Heart right ventricle (tissue), 16 donors: ENCODE measurements at regions not wholly inside any gene's neighbourhood (a gene's known extent, or its start where the extent isn't known, plus 50 kb on each side); places are given as distances from the start of the nearest gene placed in this dataset.

Experiments used
- ATAC-seq, 8 donors: fragments of 200-7000 bp; cut with Tn5 transposase; one replicate each; pipeline ENCODE4 v1.9.1; 2020; ENCODE audit warnings: mild to moderate bottlenecking in 8 of 8, moderate library complexity in 8 of 8, moderate number of reproducible peaks in 1 of 8
- DNase-seq, 2 donors: peaks; one replicate each; pipeline ENCODE4 v3.0.0-alpha.2; 2020
- H3K27ac ChIP-seq, 10 donors: fragments of 200-600 bp; sonication (generic) in 2 of 10; one replicate each; pipeline versions ENCODE4 v1.5.0 to v1.8.0; 2020 to 2022; ENCODE audit warnings: mild to moderate bottlenecking in 3 of 10
- H3K27me3 ChIP-seq, 7 donors: fragments of 200-600 bp; one replicate each; pipeline ENCODE4 v1.8.0; 2021 to 2022; ENCODE audit warnings: mild to moderate bottlenecking in 2 of 7
- H3K36me3 ChIP-seq, 9 donors: fragments of 200-600 bp; sonication (generic) in 1 of 9; one replicate each; pipeline versions ENCODE4 v1.5.0 to v1.8.0; 2020 to 2022; ENCODE audit warnings: mild to moderate bottlenecking in 2 of 9
- H3K4me1 ChIP-seq, 9 donors: fragments of 200-600 bp; sonication (generic) in 1 of 9; one replicate each; pipeline versions ENCODE4 v1.5.0 to v1.8.0; 2020 to 2022; ENCODE audit warnings: mild to moderate bottlenecking in 4 of 9
- H3K4me3 ChIP-seq, 10 donors: fragments of 200-600 bp; sonication (generic) in 2 of 10; one replicate each; pipeline versions ENCODE4 v1.5.0 to v1.8.0; 2020 to 2022; ENCODE audit warnings: mild to moderate bottlenecking in 7 of 10, moderate library complexity in 2 of 10
- H3K9me3 ChIP-seq, 11 donors: fragments of 200-600 bp in 10 of 11; sonication (generic) in 2 of 11; one replicate each; pipeline versions ENCODE4 v1.5.0 to v1.8.0; 2013 to 2022; ENCODE audit warnings: mild to moderate bottlenecking in 2 of 11, control low read depth in 1 of 11, moderate library complexity in 1 of 11
- CTCF ChIP-seq, 9 donors: fragments of 200-600 bp; sonication (generic) in 2 of 9; IDR thresholded peaks; one replicate each; pipeline versions ENCODE4 v1.5.0 to v1.8.0; 2021 to 2022; ENCODE audit warnings: antibody characterized with exemption in 9 of 9, mild to moderate bottlenecking in 5 of 9, moderate library complexity in 1 of 9
- WGBS, 2 donors: extraction: QIAGEN DNeasy Blood & Tissue Kit; methylation state at CpG; one replicate each; pipeline ENCODE4 v1.1.7; 2013; ENCODE audit warnings: inconsistent platforms in 1 of 2; 5-methylcytosine and 5-hydroxymethylcytosine counted together
- intact Hi-C, 10 donors: fragments of 100-400 bp; cut with DNase I; formaldehyde crosslinking; loops; one replicate each; pipeline versions ENCODE4 v1.11.1 to v1.14.2; 2022
- donor health status: Arrhythmogenic right ventricular cardiomyopathy.
- donor health status: ischemic (EF 13 %, LVEDD 7.1; RV severe dilation, severe dysfunction).
- donor health status: healthy with polysubstance abuse.
- donor health status: DM: no; HTN: yes; CAD: no.
- donor health status: DM: no; HTN: no; CAD: no.
- donor health status: ischemic (EF 25% LVEDD 6.9; RV normal size, moderate dysfunction).
- donor health status: ischemic (EF 25% LVEDD 5.7; RV mildly dilated, moderate dysfunction).
- donor health status: healthy.
- donor health status: DM: yes; HTN: yes; CAD: no.
- donor health status: Ischemic cardiomyopathy.
- donor health status: ischemic (EF 35%, LVEDD 5.7; RV mildly dilated, moderate dysfunction).
- donor health status: nonischemic (EF 11% LVEDD 7.7; RV severe dilation, severe dysfunction).
- donor health status: DM: yes; HTN: yes; CAD: no.
- donor health status: PGD.
- donor health status: ischemic (EF 29% LVEDD 5.4; RV normal size, mild dysfunction).
- donor health status: nonischemic (EF 23%, LVEDD 6.1; RV moderate dilation, normal function).

GRCh38 chr13:100789968-100790367 lies 115.4 kb upstream of the TMTC4 start:
- ATAC-seq (no peak), DNase-seq (no peak)
- no peak for TF ChIP-seq CTCF (IDR thresholded peaks at IDR 0.05)
- intact Hi-C loops: no loop called here
- H3K27me3 ChIP-seq: peaks cover 0 to 5% (median 0%) of the 10 kb centered on the region in 7 donors
- H3K36me3 ChIP-seq: no peaks in the 10 kb centered on the region
- no peak overlapping the region for H3K27ac ChIP-seq
- WGBS, 2 donors: 41 to 59% methylated on average over 3 of the region's 3 CpGs
- no peak overlapping the region for H3K4me3 ChIP-seq
- H3K9me3 ChIP-seq: peaks cover 0 to 32% (median 6%) of the 10 kb centered on the region in 11 donors
- H3K4me1 ChIP-seq: peaks cover 0 to 6% (median 0%) of the 10 kb centered on the region in 9 donors

GRCh38 chr13:100789481-100789880 lies 114.9 kb upstream of the TMTC4 start:
- Histone ChIP-seq H3K27ac (no peak overlapping the region), H3K27me3 (peaks cover 0 to 5% (median 0%) of the 10 kb centered on the region in 7 donors), H3K4me1 (peaks cover 0 to 6% (median 0%) of the 10 kb centered on the region in 9 donors), H3K9me3 (peaks cover 0 to 27% (median 5%) of the 10 kb centered on the region in 11 donors), H3K4me3 (no peak overlapping the region), H3K36me3 (no peaks in the 10 kb centered on the region)
- no peak for TF ChIP-seq CTCF (IDR thresholded peaks at IDR 0.05)
- WGBS, 2 donors: 13 to 33% methylated on average over 2 of the region's 2 CpGs
- intact Hi-C loops: no loop called here
- ATAC-seq: peak in 1 of 8 donors; percentile 35
- DNase-seq: no peak

- Histone ChIP-seq H3K4me3 (no peak overlapping the region), H3K9me3 (peaks cover 0 to 23% (median 2%) of the 10 kb centered on the region in 11 donors), H3K36me3 (no peaks in the 10 kb centered on the region), H3K27me3 (peaks cover 0 to 5% (median 0%) of the 10 kb centered on the region in 7 donors), H3K27ac (no peak overlapping the region), H3K4me1 (peaks cover 0 to 6% (median 0%) of the 10 kb centered on the region in 9 donors)
- ATAC-seq (no peak), DNase-seq (no peak)
- 78 to 85% methylated on average over 1 of the region's 1 CpG for WGBS, 2 donors
- intact Hi-C loops: no loop called here
- TF ChIP-seq CTCF (IDR thresholded peaks at IDR 0.05): no peak
Measured at GRCh38 chr13:100789025-100789424, 114.4 kb upstream of the TMTC4 start.

- ATAC-seq: no peak
- peaks cover 0 to 5% (median 0%) of the 10 kb centered on the region in 7 donors for H3K27me3 ChIP-seq
Measured at GRCh38 chr13:100788540-100788939, 113.9 kb upstream of the TMTC4 start.

More at GRCh38 chr13:100788540-100788939, 113.9 kb upstream of the TMTC4 start:
- WGBS, 2 donors: 35 to 89% methylated on average over 1 of the region's 1 CpG
- H3K27ac ChIP-seq: no peak overlapping the region
- intact Hi-C loops: no loop called here
- no peak for TF ChIP-seq CTCF (IDR thresholded peaks at IDR 0.05)
- DNase-seq: no peak
- peaks cover 0 to 18% (median 0%) of the 10 kb centered on the region in 11 donors for H3K9me3 ChIP-seq
- no peaks in the 10 kb centered on the region for H3K36me3 ChIP-seq
- peaks cover 0 to 6% (median 0%) of the 10 kb centered on the region in 9 donors for H3K4me1 ChIP-seq
- H3K4me3 ChIP-seq: no peak overlapping the region
